SU-DHL-6 (cell line): ENCODE measurements at regions not wholly inside any gene's neighbourhood (a gene's known extent, or its start where the extent isn't known, plus 50 kb on each side); places are given as distances from the start of the nearest gene placed in this dataset.

Experiments used
- CTCF ChIP-seq: fragments of 200-600 bp; sonication (generic); IDR thresholded peaks from one replicate; pipeline ENCODE4 v1.5.1; 2017; ENCODE audit warnings: antibody characterized with exemption, mild to moderate bottlenecking, low read length, moderate library complexity; ENCODE audit not compliant: insufficient read depth, poor library complexity, severe bottlenecking
- EZH2phosphoT487 ChIP-seq: fragments of 200-600 bp; sonication (generic), shearing (Covaris generic); conservative IDR thresholded peaks from 2 replicates; pipeline ENCODE4 v1.6.1; 2018; ENCODE audit warnings: mild to moderate bottlenecking, antibody characterized with exemption, low read length, moderate library complexity, mixed read lengths

- TF ChIP-seq CTCF (no peak), EZH2phosphoT487 (no peak)
Observed at GRCh38 chr3:68334367-68334986, 597.9 kb downstream of the TAFA4 start.
